Activated CD4-positive, alpha-beta T cell treated with anti-CD3 and anti-CD28 coated beads, Interleukin-2, amount 50 U/mL, for 24 hours (primary cell): ENCODE measurements at regions not wholly inside any gene's neighbourhood (a gene's known extent, or its start where the extent isn't known, plus 50 kb on each side); places are given as distances from the start of the nearest gene placed in this dataset.

Experiments used
- DNase-seq, 2 donors: peaks; one replicate each; pipeline ENCODE4 v3.0.0-alpha.2; 2020; ENCODE audit warnings: low read depth in 1 of 2, low spot score in 1 of 2

- no peak for DNase-seq
Observed at GRCh38 chr14:44720707-44721106, 213.6 kb upstream of the FSCB start.

DNA sequence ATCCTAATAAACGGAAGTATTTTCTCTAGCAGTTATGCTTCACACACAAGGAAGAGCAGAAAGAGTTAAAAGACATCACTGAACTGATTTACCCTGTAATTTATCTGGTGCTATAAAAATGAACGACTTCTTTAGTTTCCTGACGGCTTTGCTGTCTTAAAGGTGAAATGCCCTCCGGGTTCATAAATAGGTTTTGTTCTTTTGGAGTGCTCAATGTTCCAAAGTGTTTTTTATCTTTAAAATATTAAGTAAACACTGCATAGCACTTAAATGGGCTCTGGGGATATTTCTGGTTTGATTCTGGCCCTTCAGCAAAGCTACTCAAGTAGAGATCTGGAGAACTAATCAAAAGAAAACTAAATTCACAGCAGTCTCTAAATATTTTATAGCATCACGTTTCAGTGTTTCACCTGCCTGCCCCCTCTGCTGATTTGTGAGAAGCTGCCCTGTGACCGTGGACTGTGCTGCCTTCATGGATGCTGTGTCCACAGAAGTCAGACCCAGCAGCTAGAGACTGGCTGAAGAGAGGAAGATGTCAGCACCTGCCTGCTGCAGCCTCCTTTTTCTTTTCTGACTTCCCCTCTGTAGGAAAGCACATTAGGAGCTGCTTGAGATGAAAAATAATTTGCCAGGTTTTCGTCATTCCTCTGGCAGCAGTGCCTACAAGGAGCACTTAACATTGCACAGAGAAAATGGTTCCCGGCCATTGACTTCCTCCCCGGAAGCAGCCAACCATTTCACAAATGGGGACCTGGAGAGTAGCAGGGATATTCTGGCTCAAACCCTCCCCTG is 205.1 kb upstream of the FSCB start:
- DNase-seq: no peak

DNA sequence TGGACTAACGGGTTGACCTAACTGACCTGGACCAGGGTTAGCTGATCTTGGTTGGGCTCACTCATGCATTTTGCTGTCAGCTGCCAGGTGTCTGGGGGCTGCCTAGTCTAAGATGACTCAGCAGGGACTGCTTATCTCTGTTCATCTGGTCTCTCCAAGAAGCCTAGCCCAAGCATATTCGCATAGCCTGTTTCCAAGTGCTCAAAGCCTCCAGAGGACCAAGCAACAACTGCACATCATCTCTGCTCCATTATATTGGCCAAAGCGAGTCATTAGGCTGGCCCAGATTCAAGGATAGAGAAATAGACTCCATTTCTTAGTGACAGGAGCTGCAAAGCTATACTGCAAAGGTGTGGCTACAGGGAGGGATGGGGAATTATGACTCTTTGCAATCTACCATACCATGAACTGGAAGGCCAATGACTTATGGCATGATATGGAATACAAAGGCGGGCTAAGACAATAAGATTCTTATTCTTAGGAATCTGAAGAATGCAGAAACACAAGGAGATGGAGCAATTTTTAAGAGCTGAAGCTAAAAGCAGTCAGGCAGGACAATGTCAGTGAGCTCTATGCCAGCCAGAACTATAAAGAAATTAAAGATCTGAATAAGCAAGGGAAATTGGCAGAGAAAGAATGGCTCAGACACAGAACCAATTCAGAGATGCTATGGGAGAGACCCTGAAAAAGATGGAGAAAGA is 194.6 kb upstream of the FSCB start:
- no peak for DNase-seq

DNA sequence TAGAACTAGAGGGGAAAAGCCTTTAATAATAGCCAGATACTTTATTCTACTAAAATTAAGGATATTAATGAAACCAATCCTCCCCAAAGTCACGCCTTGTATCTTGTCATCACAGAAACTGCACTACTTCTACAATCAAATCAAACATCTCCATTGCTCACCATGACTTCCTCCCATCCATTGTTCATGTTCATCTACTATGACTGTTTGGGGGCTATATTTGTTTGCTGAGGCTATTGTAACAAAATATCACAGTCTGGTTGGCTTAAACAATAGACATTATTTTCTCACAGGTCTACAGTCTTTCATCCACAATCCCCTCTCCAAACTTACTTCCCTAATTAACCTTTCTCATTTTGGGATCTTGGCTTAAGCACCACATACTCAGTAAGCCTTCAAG is 193.6 kb upstream of the FSCB start:
- no peak for DNase-seq

DNA sequence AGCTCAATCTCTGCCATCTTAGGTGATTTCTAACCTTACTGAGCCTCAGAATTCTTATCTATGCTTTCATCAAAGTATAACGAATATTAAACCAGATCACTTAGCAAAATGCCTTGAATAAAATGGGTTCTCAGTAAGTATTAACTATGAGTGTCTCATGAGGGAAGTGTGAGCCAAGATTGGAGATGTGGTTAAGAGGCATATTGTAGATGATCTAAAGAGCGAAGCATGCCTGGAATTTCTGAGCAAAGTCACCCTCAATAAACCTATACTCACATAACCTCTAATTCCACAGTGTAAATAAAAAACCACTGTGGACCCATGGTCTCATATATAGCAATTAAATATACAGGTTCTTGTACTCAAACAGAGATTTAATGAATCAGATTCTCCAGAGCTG is 193.1 kb upstream of the FSCB start:
- DNase-seq: no peak

GRCh38 chr14:44699391-44699790 is 192.3 kb upstream of the FSCB start:
- no peak for DNase-seq

DNA sequence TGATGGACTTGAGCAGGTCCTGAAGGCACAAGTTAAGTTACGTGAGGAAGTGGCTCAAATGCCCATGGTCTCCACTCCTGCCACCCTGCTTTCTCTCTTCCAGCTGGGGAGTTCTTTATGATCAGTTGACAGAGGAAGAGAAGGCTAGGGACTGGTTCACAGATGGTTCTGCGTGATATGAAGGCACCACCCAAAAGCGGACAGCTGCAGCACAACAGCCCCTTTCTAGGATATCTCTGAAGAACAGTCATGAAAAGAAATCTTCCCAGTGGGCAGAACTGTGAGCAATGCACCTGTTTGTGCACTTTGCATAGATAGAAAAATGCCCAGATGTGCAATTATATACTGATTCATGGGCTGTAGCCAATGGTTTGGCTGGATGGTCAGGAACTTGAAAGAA is 162.4 kb upstream of the FSCB start:
- DNase-seq: no peak

DNA sequence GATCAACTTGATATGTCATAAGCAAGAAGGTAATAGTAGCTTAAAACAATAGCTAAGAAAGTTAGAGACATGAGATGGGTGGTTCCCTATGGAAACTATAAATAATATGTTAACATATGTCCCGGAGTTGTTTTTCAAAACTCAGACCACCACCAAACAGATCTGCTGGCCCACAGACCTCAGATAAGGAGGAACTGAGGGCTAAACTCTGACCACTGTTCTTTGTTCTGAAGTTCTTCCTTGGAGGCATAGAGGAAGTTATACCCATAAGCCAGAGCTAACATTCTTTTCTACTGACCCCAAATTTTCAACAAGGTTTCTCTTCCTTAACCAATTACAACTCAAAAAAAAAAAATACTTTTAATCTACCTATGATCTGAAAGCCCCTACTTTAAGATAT is 156.1 kb upstream of the FSCB start:
- no peak for DNase-seq

GRCh38 chr14:44662250-44662891 is 155.3 kb upstream of the FSCB start:
- no peak for DNase-seq

GRCh38 chr14:44658389-44658696 is 151.3 kb upstream of the FSCB start:
- no peak for DNase-seq

DNA sequence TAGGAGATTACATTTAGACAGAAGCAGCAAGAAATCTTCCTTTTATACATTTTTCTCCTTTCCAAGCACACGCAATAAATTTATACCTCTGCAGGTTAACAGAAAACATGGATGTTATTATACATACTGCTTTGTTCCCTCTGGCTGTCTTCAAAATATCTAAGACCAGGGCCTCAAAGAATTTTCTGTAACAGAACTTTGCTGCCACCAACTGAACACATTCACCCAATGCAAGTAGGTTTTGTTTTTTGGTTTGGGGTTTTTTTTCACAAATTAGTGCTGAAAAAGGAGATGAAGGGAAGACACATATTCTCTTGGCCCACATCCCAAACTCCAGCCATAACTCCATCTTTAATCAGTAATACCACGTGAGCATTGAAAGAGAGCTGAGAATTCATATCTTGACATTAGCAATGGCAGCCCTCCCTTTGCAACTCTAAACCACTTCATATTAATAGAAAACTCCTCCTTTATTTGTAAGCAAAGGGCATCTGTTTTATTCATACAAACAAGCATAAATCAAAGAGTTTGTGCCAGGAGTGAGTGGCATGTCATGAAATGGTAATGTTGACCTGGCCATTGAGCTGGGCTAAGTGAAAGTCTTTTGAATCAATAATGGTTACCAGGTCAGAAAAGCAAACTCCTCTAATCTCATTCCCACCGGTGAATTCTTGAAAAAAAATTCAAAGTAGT is 150.8 kb upstream of the FSCB start:
- DNase-seq: no peak

GRCh38 chr14:44657203-44657602 is 150.1 kb upstream of the FSCB start:
- DNase-seq: no peak

DNA sequence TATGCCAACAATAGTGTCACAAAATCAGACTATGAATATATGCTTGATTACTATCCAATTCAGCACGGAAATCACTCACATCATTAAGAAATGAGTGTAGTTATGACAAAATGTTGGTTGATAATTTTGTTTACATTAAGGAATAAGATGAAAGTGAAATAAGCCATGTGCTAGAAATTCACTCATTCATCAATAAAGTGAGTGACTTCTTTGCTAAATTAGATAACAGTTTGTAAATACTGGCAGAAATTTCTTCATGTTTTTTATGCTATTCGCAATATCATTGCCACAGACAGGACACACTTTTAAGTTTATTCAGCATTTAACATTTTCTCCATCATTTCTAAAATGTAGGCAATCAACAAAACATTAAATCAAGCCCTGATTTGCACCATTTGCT is 147.5 kb upstream of the FSCB start:
- DNase-seq: no peak

DNA sequence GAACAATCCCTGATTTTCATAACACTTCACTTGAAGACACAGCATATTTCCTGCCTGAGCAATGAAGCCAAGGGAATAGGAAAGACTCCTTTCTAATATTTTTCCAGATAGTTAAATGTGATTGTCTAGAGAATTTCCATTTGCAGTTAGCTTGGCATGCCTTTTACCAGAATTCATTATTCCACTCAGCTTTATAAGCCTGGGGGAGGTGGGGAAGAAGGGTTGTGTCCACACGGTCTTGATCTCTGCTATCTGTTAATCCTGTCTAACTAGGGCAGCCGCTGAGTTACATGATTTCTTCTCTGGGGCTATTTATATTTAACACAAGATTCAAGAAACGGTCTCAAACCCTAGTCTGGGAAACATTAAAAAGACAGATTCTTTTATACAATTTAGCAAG is 146.6 kb upstream of the FSCB start:
- DNase-seq: no peak

- DNase-seq: no peak
Observed at GRCh38 chr14:44652640-44653039, 145.6 kb upstream of the FSCB start.

DNA sequence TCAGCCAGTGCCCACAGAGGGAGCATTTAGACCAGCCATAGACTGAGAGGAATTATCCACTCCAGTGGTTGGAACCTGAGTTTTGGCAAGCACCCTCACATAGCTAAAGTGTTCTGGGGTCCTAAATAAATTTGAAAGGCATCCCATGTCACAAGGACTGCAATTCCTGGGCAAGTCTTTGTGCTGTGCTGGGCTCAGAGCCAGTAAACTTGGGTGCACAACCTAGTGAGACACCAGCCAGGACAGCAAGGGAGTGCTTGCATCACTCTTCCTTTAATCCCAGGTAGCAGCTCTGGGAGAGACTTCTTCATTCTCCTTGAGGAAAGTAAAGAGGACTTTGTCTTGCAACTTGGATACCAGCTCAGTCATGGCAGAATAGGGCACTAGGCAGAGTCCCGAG is 142.0 kb upstream of the FSCB start:
- no peak for DNase-seq

DNA sequence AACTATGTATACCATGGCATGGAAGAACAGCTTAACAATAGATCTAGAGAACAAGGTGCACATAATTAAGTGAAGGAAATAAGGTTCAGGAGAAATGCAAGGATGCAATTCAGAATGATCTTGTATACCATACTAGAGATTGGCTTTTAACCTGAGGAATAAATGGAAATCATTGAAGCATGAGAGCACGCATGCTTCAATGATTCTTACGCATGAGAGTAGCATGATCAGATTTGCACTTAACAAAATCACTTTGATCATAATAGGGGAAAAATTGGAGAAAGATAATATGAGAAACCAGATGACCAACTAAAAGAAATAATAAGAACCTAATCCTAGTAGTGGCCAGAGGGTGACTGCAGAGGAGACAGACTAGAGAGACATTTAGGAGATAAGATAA is 133.3 kb upstream of the FSCB start:
- no peak for DNase-seq

DNA sequence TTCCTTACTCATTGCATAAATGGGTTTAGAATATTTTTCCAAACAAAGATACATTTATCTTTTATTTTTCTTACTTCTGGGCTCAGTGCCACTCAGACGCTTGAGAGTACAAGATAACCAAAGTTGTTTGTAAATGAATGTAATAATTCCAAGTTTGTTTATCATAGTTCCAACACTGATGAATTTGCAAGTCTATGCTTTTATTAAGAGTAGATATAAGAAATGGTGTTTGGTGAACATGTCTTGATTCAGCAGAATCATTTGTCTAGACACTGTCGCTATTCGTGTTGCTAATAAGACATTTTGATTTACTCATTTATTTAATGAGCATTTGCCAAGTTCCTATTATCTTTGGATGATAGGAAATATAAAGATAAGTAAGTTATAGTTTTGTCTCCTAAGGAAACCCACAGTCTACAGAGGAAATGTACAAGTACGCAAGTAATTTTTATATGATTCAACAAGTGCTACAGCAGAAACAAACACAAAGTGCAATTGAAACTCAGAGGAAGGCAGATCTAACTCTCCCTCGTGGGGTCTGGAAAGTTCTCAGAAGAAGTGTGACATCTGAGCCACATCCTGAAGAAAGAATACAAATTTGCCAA is 132.8 kb upstream of the FSCB start:
- no peak for DNase-seq

GRCh38 chr14:44634692-44635091 is 127.6 kb upstream of the FSCB start:
- no peak for DNase-seq

DNA sequence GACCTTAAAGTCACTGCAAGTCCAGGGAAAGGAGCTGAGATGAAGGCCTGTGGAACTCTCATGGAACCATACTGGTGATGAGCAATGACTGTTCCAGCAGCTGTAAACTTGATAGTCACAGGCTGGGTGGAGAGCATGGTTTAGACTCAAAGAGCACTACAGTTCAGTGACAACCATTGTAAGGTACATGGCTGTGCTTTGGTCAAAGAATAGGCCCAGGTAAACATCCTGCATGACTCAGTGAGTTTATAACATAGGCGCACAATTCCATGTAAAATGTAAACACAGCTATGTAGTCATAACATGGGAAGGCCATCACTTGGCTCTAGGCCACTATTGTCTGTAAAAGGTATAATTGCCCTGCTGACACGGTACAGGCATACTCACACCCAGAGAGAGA is 119.3 kb upstream of the FSCB start:
- no peak for DNase-seq

GRCh38 chr14:44625098-44625497 is 118.0 kb upstream of the FSCB start:
- DNase-seq: no peak
